Breast epithelium (tissue), 4 donors: ENCODE measurements at regions not wholly inside any gene's neighbourhood (a gene's known extent, or its start where the extent isn't known, plus 50 kb on each side); places are given as distances from the start of the nearest gene placed in this dataset.

Source experiments
- DNase-seq, 2 donors: peaks; one replicate each; pipeline ENCODE4 v3.0.0-alpha.2; 2019; ENCODE audit warnings: low spot score in 2 of 2
- H3K27ac ChIP-seq, 2 donors: fragments of 200-600 bp; sonication (generic) in 1 of 2; one replicate each; pipeline ENCODE4 v1.5.1; 2016 to 2019; ENCODE audit warnings: mild to moderate bottlenecking in 1 of 2
- H3K27me3 ChIP-seq, 2 donors: fragments of 200-600 bp; sonication (generic) in 1 of 2; one replicate each; pipeline versions ENCODE4 v1.5.1 to v1.6.0; 2017 to 2019; ENCODE audit warnings: control low read depth in 1 of 2, mild to moderate bottlenecking in 1 of 2
- H3K36me3 ChIP-seq: fragments of 200-600 bp; one replicate; pipeline ENCODE4 v1.5.1; 2019
- H3K4me1 ChIP-seq, 2 donors: fragments of 200-600 bp; sonication (generic); one replicate each; pipeline ENCODE4 v1.5.1; 2016 to 2019; ENCODE audit warnings: control low read depth in 1 of 2
- H3K4me3 ChIP-seq, 3 donors: fragments of 200-600 bp; sonication (generic); 1 replicate in 2 of 3; 2 replicates in 1 of 3; pipeline ENCODE4 v1.5.1; 2016 to 2019; ENCODE audit warnings: mild to moderate bottlenecking in 3 of 3, moderate library complexity in 2 of 3
- H3K9me3 ChIP-seq, 2 donors: fragments of 200-600 bp; sonication (generic) in 1 of 2; one replicate each; pipeline ENCODE4 v1.5.1; 2016 to 2019; ENCODE audit warnings: control low read depth in 1 of 2
- CTCF ChIP-seq, 3 donors: fragments of 450-650 bp; IDR thresholded peaks; one replicate each; pipeline ENCODE4 v1.5.1; 2016 to 2017; ENCODE audit warnings: antibody characterized with exemption in 3 of 3, mild to moderate bottlenecking in 3 of 3, moderate library complexity in 3 of 3
- POLR2A ChIP-seq: fragments of 450-650 bp; IDR thresholded peaks from one replicate; pipeline ENCODE4 v1.6.1; 2016; ENCODE audit warnings: antibody characterized with exemption, mild to moderate bottlenecking, moderate library complexity
- POLR2AphosphoS5 ChIP-seq, 3 donors: sonication (generic); formaldehyde crosslinking; IDR thresholded peaks; one replicate each; pipeline ENCODE4 v1.6.1; 2017; ENCODE audit warnings: antibody characterized with exemption in 3 of 3
- intact Hi-C: fragments of 100-400 bp; cut with DNase I; formaldehyde crosslinking; loops from one replicate; pipeline ENCODE4 v1.15.1; 2023; ENCODE audit warnings: low total_unique reads

GRCh38 chr16:60582528-60582927 lies 1453.7 kb downstream of the CDH8 start:
- Histone ChIP-seq H3K4me1 (no peaks in the 10 kb centered on the region), H3K36me3 (no peaks in the 10 kb centered on the region), H3K9me3 (peaks cover 0 to 3% of the 10 kb centered on the region in 2 donors), H3K4me3 (no peak overlapping the region), H3K27ac (no peak overlapping the region), H3K27me3 (no peaks in the 10 kb centered on the region)
- intact Hi-C loops = no loop called here
- DNase-seq = no peak
- TF ChIP-seq POLR2A = no peak
- no peak for TF ChIP-seq CTCF (IDR thresholded peaks at IDR 0.05)
- no peak for TF ChIP-seq POLR2AphosphoS5 (IDR thresholded peaks at IDR 0.05)

DNA sequence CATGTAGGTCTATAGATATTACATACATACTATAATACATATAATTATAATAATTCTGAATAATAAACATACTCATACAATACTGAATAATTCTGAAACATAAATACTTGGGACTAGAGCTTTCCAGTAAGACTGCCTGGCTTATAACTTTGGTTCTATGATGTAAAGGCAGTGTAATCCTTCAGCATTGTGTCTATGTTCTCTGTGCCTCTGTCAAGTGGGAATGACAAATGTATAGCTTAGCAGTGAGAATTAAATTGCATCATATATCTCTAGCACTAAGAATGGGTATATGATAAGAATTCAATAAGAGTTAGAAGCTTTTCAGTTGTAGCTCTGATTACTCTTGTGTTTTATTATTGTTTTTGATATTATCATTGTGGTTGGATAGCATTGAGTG lies 1469.3 kb downstream of the CDH8 start:
- TF ChIP-seq POLR2AphosphoS5 (IDR thresholded peaks at IDR 0.05) = no peak
- no peak for TF ChIP-seq CTCF (IDR thresholded peaks at IDR 0.05)
- TF ChIP-seq POLR2A = no peak
- H3K27me3 ChIP-seq = no peaks in the 10 kb centered on the region
- no peaks in the 10 kb centered on the region for H3K36me3 ChIP-seq
- no peaks in the 10 kb centered on the region for H3K4me1 ChIP-seq
- DNase-seq = no peak
- intact Hi-C loops = no loop called here
- H3K4me3 ChIP-seq = no peak overlapping the region
- H3K9me3 ChIP-seq = no peaks in the 10 kb centered on the region
- no peak overlapping the region for H3K27ac ChIP-seq

- TF ChIP-seq POLR2A (no peak), POLR2AphosphoS5 (IDR thresholded peaks at IDR 0.05) (no peak), CTCF (IDR thresholded peaks at IDR 0.05) (no peak)
- Histone ChIP-seq H3K9me3 (no peaks in the 10 kb centered on the region), H3K27ac (no peak overlapping the region), H3K27me3 (no peaks in the 10 kb centered on the region), H3K4me3 (no peak overlapping the region), H3K36me3 (no peaks in the 10 kb centered on the region), H3K4me1 (no peaks in the 10 kb centered on the region)
- no peak for DNase-seq
- intact Hi-C loops = no loop called here
Observed at GRCh38 chr16:60564588-60564987, 1471.7 kb downstream of the CDH8 start.

- Histone ChIP-seq H3K27me3 (no peaks in the 10 kb centered on the region), H3K4me1 (no peaks in the 10 kb centered on the region), H3K27ac (no peak overlapping the region), H3K36me3 (no peaks in the 10 kb centered on the region), H3K4me3 (no peak overlapping the region), H3K9me3 (no peaks in the 10 kb centered on the region)
- intact Hi-C loops = no loop called here
- no peak for DNase-seq
- TF ChIP-seq POLR2A = no peak
- TF ChIP-seq POLR2AphosphoS5 (IDR thresholded peaks at IDR 0.05) = no peak
- no peak for TF ChIP-seq CTCF (IDR thresholded peaks at IDR 0.05)
Observed at GRCh38 chr16:60563166-60563565, 1473.1 kb downstream of the CDH8 start.

DNA sequence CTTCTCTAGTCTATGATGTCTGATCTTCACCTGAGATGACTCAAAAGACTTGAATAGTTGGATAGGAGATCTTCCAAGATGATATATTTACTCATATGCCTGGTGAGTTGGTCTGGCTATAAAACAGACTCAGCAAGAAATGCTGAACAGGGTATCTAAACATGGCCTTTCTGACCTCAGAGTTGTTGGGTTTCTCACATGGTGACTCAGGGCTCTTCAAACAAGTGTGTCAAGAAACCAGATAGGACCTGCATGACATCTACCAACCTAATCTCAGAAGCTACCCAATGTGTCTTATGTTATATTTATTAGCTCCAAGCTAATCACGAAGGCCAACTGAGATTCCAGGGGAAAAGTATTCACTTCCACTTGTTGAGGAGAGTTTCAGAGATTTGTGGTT lies 1477.3 kb downstream of the CDH8 start:
- TF ChIP-seq POLR2A (no peak), CTCF (IDR thresholded peaks at IDR 0.05) (no peak), POLR2AphosphoS5 (IDR thresholded peaks at IDR 0.05) (no peak)
- H3K36me3 ChIP-seq = no peaks in the 10 kb centered on the region
- H3K9me3 ChIP-seq = no peaks in the 10 kb centered on the region
- H3K4me3 ChIP-seq = no peak overlapping the region
- no peaks in the 10 kb centered on the region for H3K4me1 ChIP-seq
- H3K27ac ChIP-seq = no peak overlapping the region
- no peaks in the 10 kb centered on the region for H3K27me3 ChIP-seq
- intact Hi-C loops = no loop called here
- DNase-seq = no peak
